Liver (tissue), 8 donors: ENCODE measurements at regions not wholly inside any gene's neighbourhood (a gene's known extent, or its start where the extent isn't known, plus 50 kb on each side); places are given as distances from the start of the nearest gene placed in this dataset.

Experiments
- DNase-seq: peaks from one replicate; pipeline ENCODE4 v3.0.0-alpha.2; 2017; ENCODE audit warnings: low spot score
- H3K27ac ChIP-seq, 2 donors: one replicate each; pipeline ENCODE4 v1.7.0; 2013; ENCODE audit warnings: inconsistent platforms in 2 of 2, low read length in 2 of 2, control low read depth in 1 of 2, low read depth in 1 of 2, mild to moderate bottlenecking in 1 of 2
- H3K27me3 ChIP-seq, 4 donors: one replicate each; pipeline versions ENCODE4 v1.6.1 to v1.7.0; 2013; ENCODE audit warnings: low read length in 3 of 4, inconsistent platforms in 1 of 4, mild to moderate bottlenecking in 1 of 4, moderate library complexity in 1 of 4; ENCODE audit not compliant: control insufficient read depth in 4 of 4, insufficient read depth in 4 of 4
- H3K36me3 ChIP-seq, 4 donors: one replicate each; pipeline versions ENCODE4 v1.6.1 to v1.7.0; 2013; ENCODE audit warnings: low read length in 3 of 4, mild to moderate bottlenecking in 3 of 4, low read depth in 1 of 4, moderate library complexity in 1 of 4; ENCODE audit not compliant: control insufficient read depth in 4 of 4, insufficient read depth in 3 of 4
- H3K4me1 ChIP-seq, 4 donors: one replicate each; pipeline versions ENCODE4 v1.6.1 to v1.7.0; 2013; ENCODE audit warnings: low read length in 3 of 4, mild to moderate bottlenecking in 3 of 4, moderate library complexity in 1 of 4; ENCODE audit not compliant: control insufficient read depth in 4 of 4, insufficient read depth in 4 of 4
- H3K4me3 ChIP-seq, 3 donors: one replicate each; pipeline versions ENCODE4 v1.6.1 to v1.7.0; 2013; ENCODE audit warnings: low read length in 3 of 3, control low read depth in 1 of 3, low read depth in 1 of 3, mild to moderate bottlenecking in 1 of 3
- H3K9ac ChIP-seq, 2 donors: one replicate each; pipeline ENCODE4 v1.7.0; 2013; ENCODE audit warnings: low read length in 2 of 2, mild to moderate bottlenecking in 2 of 2, moderate library complexity in 2 of 2, control low read depth in 1 of 2, low read depth in 1 of 2
- H3K9me3 ChIP-seq, 4 donors: one replicate each; pipeline versions ENCODE4 v1.6.1 to v1.7.0; 2013; ENCODE audit warnings: low read length in 3 of 4; ENCODE audit not compliant: control insufficient read depth in 4 of 4
- ATF3 ChIP-seq: IDR thresholded peaks from 2 replicates; pipeline ENCODE4 v1.6.1; 2016; ENCODE audit warnings: antibody characterized with exemption
- CTCF ChIP-seq: fragments of 150-350 bp; IDR thresholded peaks from 2 replicates; pipeline ENCODE4 v1.5.1; 2017; ENCODE audit warnings: improper control_type of control experiment, low read depth, low read length; ENCODE audit not compliant: missing input control
- EGR1 ChIP-seq, 2 donors: IDR thresholded peaks; 2 replicates each; pipeline ENCODE4 v1.6.1; 2016 to 2018; ENCODE audit warnings: antibody characterized with exemption in 2 of 2, low read depth in 2 of 2
- FOXA1 ChIP-seq: IDR thresholded peaks from 2 replicates; pipeline ENCODE4 v1.6.1; 2016; ENCODE audit warnings: antibody characterized with exemption
- FOXA2 ChIP-seq: IDR thresholded peaks from 2 replicates; pipeline ENCODE4 v1.6.1; 2016; ENCODE audit warnings: antibody characterized with exemption
- GABPA ChIP-seq, 2 donors: IDR thresholded peaks in 1 of 2; conservative IDR thresholded peaks in 1 of 2; 2 replicates each; pipeline ENCODE4 v1.6.1; 2016; ENCODE audit warnings: antibody characterized with exemption in 2 of 2, mild to moderate bottlenecking in 1 of 2, moderate library complexity in 1 of 2
- HNF4A ChIP-seq, 2 donors: conservative IDR thresholded peaks; 2 replicates each; pipeline ENCODE4 v1.6.1; 2016; ENCODE audit warnings: antibody characterized with exemption in 2 of 2, mild to moderate bottlenecking in 2 of 2
- HNF4G ChIP-seq: IDR thresholded peaks from 2 replicates; pipeline ENCODE4 v1.6.1; 2016; ENCODE audit warnings: antibody characterized with exemption
- JUND ChIP-seq, 2 donors: IDR thresholded peaks; 2 replicates each; pipeline ENCODE4 v1.6.1; 2016; ENCODE audit warnings: antibody characterized with exemption in 2 of 2
- MAX ChIP-seq: IDR thresholded peaks from 2 replicates; pipeline ENCODE4 v1.6.1; 2016; ENCODE audit warnings: antibody characterized with exemption
- NR2F2 ChIP-seq: IDR thresholded peaks from 2 replicates; pipeline ENCODE4 v1.6.1; 2016; ENCODE audit warnings: antibody characterized with exemption
- RAD21 ChIP-seq, 2 donors: IDR thresholded peaks; 2 replicates each; pipeline ENCODE4 v1.6.1; 2016; ENCODE audit warnings: antibody characterized with exemption in 2 of 2, mild to moderate bottlenecking in 2 of 2
- REST ChIP-seq: IDR thresholded peaks from 2 replicates; pipeline ENCODE4 v1.6.1; 2016; ENCODE audit warnings: antibody characterized with exemption, mild to moderate bottlenecking
- RXRA ChIP-seq, 2 donors: IDR thresholded peaks; 2 replicates each; pipeline ENCODE4 v1.6.1; 2017 to 2018; ENCODE audit warnings: antibody characterized with exemption in 2 of 2, mild to moderate bottlenecking in 1 of 2
- SP1 ChIP-seq: IDR thresholded peaks from 2 replicates; pipeline ENCODE4 v1.6.1; 2018; ENCODE audit warnings: antibody characterized with exemption, mild to moderate bottlenecking
- TAF1 ChIP-seq: conservative IDR thresholded peaks from 2 replicates; pipeline ENCODE4 v1.6.1; 2016; ENCODE audit warnings: antibody characterized with exemption, mild to moderate bottlenecking
- YY1 ChIP-seq: IDR thresholded peaks from 2 replicates; pipeline ENCODE4 v1.6.1; 2016; ENCODE audit warnings: antibody characterized with exemption, mild to moderate bottlenecking
- ZBTB33 ChIP-seq: IDR thresholded peaks from 2 replicates; pipeline ENCODE4 v1.6.1; 2016; ENCODE audit warnings: antibody characterized with exemption
- WGBS: extraction: QIAGEN DNeasy Blood & Tissue Kit; methylation state at CpG from one replicate; pipeline ENCODE4 v1.1.7; 2013; 5-methylcytosine and 5-hydroxymethylcytosine counted together
- donor health status: healthy.
- donor health status: healthy.
- donor health status: healthy.
- donor health status: healthy.
- donor health status: healthy.

GRCh38 chr11:39102236-39102635 lies 2357.2 kb downstream of the LRRC4C start:
- no peak for DNase-seq
- no peak overlapping the region for H3K9ac ChIP-seq
- WGBS: 69% methylated on average over 2 of the region's 2 CpGs
- no peaks in the 10 kb centered on the region for H3K4me1 ChIP-seq
- H3K27ac ChIP-seq: no peak overlapping the region
- no peak for TF ChIP-seq CTCF
- TF ChIP-seq GABPA (IDR thresholded peaks at IDR 0.05 in 1 of 2, conservative IDR thresholded peaks at IDR 0.05 in 1 of 2): no peak
- no peak for TF ChIP-seq RXRA (IDR thresholded peaks at IDR 0.05)
- no peak for TF ChIP-seq ZBTB33
- TF ChIP-seq RAD21 (IDR thresholded peaks at IDR 0.05): no peak
- no peak for TF ChIP-seq FOXA1
- TF ChIP-seq YY1: no peak
- no peak for TF ChIP-seq HNF4G
- no peak for TF ChIP-seq REST
- TF ChIP-seq FOXA2: no peak
- TF ChIP-seq JUND (IDR thresholded peaks at IDR 0.05): no peak
- no peak for TF ChIP-seq MAX
- TF ChIP-seq NR2F2: no peak
- no peak for TF ChIP-seq TAF1
- TF ChIP-seq EGR1 (IDR thresholded peaks at IDR 0.05; ENCODE audit: low read depth in 2 of 2): no peak
- no peak for TF ChIP-seq ATF3
- no peak for TF ChIP-seq HNF4A (conservative IDR thresholded peaks at IDR 0.05)
- TF ChIP-seq SP1: no peak
- H3K36me3 ChIP-seq: no peaks in the 10 kb centered on the region
- no peak overlapping the region for H3K4me3 ChIP-seq
- peaks cover 0 to 8% (median 2%) of the 10 kb centered on the region in 4 donors for H3K9me3 ChIP-seq
- no peaks in the 10 kb centered on the region for H3K27me3 ChIP-seq

GRCh38 chr11:39078465-39078864 lies 2381.0 kb downstream of the LRRC4C start:
- TF ChIP-seq HNF4A (conservative IDR thresholded peaks at IDR 0.05): no peak
- TF ChIP-seq YY1: no peak
- no peak for TF ChIP-seq TAF1
- no peak for TF ChIP-seq HNF4G
- TF ChIP-seq JUND (IDR thresholded peaks at IDR 0.05): no peak
- no peak for TF ChIP-seq FOXA1
- DNase-seq: no peak
- no peak overlapping the region for H3K9ac ChIP-seq
- no peak overlapping the region for H3K27ac ChIP-seq
- no peaks in the 10 kb centered on the region for H3K27me3 ChIP-seq
- H3K9me3 ChIP-seq: no peaks in the 10 kb centered on the region
- WGBS: 88% methylated on average over 13 of the region's 13 CpGs
- no peak overlapping the region for H3K4me3 ChIP-seq
- no peaks in the 10 kb centered on the region for H3K4me1 ChIP-seq
- H3K36me3 ChIP-seq: no peaks in the 10 kb centered on the region
